GM18499 (cell line): ENCODE measurements at regions not wholly inside any gene's neighbourhood (a gene's known extent, or its start where the extent isn't known, plus 50 kb on each side); places are given as distances from the start of the nearest gene placed in this dataset.
"Not testable (repeated sequence)": the region's sequence is repeated elsewhere in the genome, so short reads cannot be mapped to it uniquely, and the experiment has no call there.

ENCODE experiments used
- ATAC-seq: cut with Tn5 transposase; IDR thresholded peaks from one replicate; pipeline ENCODE4 v1.9.1; 2021; ENCODE audit warnings: moderate number of reproducible peaks; ENCODE audit not compliant: insufficient read depth, unreplicated experiment

DNA sequence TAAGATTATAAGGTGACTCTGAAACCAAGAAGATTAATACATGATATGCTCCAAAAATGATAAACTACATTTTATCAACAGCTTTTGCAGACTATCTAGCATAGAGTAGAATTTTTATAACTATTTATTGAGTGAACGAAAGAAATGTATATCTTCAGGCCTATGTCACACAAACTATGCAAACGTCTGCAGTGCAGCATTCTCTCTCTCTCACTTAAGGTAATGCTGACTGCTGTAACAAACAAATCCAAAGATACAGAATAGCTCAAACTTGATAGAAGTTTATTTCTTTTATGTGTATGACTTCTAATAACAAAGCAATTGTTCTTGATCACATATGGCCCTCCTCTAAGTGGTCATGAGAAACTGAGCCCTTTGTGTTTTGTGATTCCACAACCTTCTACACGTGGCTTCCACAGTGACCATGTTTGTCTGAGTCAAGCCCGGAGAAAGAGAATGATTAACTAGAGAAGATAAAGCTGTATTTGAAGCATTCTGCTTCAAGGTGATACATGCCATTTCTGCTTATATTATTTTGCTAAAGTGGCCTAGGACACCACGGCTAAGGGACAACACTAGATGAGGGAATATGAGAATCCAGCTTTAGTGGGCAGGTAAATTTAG is 1352.7 kb upstream of the TMEM132C start:
- no peak for ATAC-seq

DNA sequence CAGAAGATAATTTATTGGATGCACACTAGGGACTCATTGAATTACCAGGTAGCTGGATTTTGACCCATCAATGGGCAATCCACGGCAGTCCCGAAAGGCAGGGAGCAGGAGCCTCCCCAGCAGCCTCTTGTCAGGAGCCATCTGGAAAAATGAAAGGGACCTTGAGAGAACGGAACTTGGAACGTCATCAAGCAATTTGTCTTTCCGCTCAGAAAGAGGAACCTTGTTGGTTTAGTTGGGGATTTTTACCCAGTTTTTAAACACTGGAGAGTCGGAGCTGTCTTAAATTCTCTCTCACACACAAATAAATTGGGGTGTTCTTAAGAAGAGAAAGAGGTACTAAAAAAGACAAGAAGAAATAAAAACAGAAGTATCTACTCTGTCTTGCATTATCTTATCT is 1351.7 kb upstream of the TMEM132C start:
- ATAC-seq: no peak

DNA sequence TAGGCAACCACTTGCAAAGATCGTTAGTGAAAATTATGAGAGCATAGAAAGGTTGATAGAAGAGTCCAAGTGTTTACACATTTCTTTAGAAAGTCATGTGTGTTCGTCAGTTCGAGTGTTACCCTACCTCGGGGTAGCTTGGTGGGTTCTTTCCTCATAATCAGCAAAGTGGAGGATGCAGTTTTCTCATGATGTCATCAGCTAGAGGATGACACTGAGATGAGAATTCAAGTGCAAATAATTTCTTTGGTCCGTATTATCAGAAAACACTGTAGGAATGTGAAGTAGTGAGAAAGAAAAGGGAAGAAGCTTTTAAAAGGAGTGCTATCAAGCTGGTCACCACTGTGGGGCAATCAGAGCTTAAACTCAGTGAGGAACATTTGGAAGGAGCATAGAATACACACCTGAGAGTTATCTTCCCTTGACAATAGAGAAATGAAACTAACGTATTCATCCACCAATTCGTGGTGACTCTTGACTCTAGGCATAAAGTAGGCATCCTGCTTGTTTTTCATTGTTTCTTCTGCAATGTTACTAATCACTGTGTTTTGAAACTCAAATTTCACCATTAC is 1340.9 kb upstream of the TMEM132C start:
- no peak for ATAC-seq

DNA sequence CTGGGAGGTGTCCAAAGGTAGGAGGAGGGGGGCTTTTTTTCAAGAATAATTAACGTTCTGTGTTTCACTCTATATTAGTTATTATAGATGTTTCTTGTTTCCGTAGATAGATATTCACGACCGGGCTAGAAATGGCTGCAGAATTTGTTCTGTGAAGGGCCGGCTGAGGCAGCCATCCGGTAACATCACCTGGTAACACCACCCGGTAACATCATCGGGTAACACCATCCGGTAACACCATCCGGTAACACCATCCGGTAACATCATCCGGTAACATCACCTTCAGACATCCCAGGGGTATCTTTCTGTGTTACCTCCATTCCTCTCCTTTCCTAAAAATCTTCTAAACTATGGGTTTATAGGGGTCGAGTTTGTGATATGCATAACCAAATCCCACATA is 1336.7 kb upstream of the TMEM132C start:
- ATAC-seq: no peak

DNA sequence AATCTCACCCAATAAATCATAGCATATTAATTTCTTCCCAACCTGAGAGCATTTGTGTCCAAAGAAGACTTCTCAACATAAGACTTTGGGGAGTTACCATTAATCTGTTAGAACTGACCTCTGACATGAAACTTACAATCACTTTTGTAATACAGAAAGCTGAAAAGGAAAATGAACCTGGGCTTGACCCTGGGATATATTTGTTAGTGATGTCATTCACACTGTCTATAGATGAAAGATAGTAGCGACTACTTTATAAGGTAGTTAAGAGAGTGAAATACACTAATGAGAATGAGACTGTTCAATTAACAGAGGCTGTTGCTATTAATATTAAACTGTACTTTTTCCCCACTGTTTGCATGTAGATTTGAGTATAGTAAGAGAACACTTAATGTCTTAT is 1334.8 kb upstream of the TMEM132C start:
- ATAC-seq: no peak

DNA sequence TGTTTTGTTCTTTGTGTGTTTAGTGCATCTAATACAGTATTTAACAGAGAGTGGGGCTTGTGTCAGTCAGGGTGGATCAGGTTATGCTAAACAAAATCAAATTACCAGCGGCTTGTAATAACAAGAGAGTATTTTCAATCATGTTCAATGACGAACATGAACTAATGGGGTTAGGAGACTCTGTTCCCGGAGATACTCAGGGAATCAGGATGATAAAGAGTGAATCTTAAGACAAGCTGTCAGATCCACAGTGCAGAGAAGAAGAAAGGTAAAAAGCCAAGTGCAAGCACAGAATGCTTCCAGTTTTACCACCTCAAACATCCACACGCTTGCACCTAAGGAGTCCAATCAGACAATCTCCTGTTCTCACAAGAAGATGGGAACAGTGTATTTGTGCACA is 1331.5 kb upstream of the TMEM132C start:
- no peak for ATAC-seq

DNA sequence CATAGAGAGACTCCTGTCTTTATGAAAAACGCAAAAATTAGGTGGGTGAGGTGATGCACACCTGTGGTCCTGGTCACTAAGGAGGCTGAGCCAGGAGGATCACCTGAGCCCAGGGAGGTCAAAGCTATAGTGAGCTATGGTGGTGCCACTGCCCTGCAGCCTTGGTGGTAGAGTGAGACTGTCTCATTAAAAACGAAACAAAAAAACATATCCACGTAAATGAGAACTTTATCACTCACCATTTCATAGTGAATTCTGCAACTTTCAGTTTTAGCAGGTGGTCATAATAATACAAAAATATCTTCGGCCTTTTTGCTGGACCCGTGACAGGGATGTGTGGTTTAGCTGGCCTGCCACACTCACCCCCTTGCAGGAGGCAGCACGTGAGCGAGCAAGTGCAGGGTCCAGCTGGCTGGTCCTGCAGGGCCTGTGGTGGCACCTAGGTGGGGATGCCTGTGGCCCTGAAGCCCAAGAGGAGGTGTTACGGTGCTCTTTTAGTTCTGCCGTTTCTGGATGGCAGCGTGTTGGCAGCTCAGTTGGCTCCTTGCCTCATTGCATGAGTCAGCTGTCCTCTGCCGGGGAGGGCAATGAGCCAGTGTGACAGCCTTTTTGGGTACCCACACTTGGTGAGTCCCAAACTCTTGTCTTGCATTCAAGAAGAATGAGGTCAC is 1330.7 kb upstream of the TMEM132C start:
- no peak for ATAC-seq

DNA sequence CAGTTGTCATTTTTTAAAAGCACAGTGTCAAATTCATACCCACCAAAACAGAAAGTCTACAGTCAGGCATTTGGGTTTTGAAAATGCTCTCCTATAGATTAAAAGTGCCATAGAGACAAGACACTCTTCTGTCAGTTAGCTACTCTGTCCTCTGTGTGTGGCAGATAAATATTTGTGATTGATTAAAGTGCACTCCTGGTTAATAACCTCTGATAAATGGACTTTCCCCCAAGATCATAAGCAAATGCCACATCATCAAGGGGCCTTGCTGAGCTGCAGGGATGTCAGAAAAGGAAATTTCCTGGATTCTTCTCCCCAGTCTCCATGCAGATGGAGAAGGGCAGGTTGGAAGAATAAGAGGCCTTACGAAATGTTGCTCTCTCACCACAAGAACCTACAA is 1329.5 kb upstream of the TMEM132C start:
- ATAC-seq: no peak

DNA sequence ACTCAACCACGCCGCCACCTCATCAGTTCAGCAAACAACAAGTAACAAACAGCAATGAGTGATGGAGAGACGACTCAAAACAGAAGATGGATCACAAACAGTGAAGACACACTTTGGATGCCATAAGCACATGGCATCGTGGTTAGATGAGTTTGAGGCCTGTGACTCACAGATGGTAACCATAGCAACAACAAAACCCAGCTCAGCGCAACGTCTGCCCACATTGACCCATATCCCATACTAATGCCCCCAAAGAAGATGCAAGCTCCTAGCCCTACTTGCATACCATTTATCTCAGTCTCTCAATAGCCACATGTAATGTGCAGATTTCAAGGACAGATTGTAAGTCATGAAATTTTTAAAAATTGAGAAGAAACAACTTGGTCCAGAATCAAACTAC is 1322.3 kb upstream of the TMEM132C start:
- no peak for ATAC-seq

DNA sequence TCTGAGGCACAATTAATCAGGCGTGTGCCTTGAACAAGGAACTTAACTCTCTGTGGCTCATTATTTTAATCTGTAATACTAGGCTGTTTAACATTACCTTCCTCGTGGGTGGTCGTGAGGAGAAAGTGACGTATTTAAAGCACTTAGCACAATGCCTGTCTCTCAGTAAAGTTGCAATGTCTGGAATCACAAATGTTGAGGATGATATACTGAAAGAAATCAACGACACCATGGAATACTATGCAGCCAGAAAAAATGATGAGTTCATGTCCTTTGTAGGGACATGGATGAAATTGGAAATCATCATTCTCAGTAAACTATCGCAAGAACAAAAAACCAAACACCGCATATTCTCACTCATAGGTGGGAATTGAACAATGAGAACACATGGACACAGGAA is 1320.0 kb upstream of the TMEM132C start:
- not testable (repeated sequence) for ATAC-seq

DNA sequence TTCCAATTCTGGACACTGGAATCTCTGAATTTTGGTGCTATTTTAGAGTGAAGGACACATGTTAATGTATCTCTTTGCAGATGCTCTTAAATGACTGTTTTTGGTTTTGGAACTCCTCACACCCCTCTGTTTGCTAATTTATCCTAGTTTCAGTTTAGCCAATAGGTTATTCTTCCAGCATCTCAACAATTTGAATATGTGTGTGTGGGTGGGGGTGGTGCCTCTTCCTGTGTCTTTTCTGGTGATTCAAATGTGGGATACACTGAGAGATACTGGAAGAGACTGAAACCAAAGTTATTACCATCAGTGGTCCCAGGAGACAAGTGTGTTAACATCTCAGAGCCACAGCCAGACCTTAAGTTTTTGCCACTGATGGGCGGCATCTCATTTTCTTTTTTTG is 1317.4 kb upstream of the TMEM132C start:
- no peak for ATAC-seq

DNA sequence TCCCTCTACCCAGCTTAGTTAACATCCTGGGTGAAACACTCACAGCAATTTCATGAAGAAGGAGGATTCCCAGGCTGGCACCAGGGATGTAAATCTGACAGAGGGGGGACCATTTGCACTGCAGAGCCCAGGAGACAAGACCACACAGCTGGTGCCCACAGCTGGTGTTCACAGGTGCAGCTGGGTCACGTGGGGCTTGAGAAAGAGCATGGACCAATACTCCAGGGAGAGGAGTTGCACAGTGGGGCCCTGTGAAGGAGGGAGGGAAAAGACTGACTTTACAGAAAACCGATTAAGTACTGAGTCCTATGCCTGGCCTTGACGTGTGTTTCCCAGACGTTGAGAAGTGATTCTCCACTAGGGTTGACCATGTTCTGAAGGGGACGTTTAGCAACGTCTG is 1316.7 kb upstream of the TMEM132C start:
- ATAC-seq: no peak

DNA sequence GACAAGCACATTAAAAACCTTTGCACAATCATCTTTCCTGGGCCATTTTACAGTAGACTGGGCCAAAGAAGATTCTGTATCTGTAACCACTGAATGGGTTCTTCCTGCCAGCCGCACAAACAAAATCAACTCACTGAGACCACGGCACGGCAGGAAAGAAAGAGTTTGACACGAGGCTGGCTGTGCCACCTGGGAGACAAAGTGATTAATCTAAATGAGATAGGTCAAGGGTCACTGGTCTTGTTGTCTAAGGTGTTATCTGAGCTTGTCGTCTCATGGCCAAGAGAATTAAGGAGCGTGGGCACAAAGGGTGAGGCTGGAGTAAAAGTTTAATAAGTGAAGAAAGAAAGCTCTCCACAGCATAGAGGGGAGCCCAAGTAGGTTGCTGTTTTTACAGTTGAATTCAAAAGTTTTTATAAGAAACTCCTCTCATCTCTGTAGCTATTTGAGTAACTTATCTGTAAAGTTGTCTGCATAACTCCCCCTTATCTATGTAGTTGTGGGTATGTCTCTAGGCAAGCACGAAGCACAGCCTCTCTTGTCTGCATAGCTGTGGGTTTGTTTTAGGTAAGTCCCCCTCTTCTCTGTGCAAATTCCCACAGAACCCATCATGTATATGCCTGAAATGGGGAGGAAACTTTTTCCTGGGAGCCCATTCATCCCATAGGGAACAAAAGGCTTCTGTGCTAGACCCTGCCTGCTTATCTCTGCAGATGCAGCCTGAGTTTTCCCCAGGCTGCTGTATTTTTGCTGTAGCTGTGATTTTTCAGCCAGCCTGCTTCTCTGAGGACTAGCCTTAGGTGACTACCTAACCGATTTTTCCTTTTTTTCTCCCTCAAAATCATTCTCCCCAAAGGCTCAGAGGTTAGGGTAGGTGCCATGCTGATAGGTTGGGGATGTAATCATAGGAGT is 1314.6 kb upstream of the TMEM132C start:
- ATAC-seq: no peak

DNA sequence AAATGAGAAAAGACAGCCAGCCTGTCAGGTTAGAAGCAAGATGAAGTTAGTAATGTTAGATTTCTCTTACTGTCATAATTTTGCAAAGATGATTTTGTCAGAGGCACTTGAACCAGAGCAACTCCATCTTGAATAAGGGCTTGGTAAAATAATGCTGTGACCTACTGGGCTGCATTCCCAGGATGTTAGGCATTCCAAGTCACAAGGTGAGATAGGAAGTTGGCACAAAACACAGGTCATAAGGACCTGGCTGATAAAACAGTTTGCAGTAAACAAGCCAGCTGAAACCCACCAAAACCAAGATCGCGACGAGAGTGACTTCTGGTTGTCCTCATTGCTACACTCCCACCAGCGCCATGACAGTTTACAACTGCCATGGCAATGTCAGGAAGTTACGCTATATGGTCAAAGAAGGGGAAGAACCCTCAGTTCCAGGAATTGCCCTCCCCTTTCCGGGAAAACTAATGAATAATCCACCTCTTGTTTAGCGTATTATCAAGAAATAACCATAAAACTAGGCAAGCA is 1313.5 kb upstream of the TMEM132C start:
- no peak for ATAC-seq

DNA sequence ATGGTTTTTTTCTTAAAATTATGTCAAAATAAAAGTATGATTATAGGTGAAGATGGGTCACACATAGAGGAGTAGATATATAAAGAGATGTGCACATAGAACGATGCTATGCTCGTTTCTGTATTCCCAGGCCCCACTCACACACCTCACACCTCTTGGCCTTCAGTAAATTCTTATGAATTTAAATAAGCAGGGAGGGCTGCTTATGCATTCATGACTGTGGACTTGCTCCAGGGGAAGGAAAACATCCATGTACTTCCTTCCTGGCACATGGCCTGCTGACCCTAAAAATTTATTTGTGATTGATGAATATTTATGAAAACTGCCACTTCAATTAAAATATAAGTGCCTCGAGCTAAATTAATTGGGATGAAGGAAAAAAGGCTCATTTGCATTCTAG is 1306.7 kb upstream of the TMEM132C start:
- ATAC-seq: no peak

DNA sequence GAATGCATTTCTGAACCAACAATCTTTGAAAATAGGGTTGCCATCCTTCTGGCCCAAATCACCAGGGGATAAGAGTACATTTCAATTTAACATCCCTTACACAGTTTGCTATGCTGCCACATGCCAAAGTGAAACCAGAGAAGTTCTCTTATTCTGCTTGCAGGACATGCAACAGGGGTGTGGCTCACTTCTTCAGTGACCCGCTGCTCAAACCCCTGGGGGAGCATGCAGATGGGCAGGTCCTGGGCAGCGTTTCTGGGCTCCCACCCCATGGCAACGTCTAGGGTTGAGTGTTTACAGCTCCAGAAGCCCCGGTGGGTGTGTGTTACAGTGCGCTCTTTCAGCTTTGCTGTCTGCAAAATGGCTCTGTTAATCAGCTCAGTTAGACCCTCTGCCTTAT is 1306.3 kb upstream of the TMEM132C start:
- ATAC-seq: no peak

DNA sequence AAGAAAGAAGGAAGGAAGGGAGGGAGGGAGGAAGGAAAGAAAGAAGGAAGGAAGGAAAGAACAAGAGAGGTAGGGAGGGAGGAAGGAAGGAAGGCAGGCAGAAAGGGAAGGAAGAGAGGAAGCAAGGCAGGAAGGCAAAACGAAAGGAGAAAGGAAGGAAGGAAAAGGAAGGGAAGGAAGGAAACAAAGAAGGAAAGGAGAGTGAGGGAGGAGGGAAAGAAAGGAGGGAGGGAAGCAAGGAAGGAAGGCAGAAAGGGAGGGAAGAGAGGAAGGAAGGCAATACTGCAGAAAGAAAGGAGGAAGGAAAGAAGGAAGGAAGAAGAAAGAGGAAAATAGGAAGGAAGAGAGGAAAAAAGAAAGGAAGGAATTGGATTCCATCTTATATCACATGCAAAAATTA is 1303.1 kb upstream of the TMEM132C start:
- no peak for ATAC-seq

DNA sequence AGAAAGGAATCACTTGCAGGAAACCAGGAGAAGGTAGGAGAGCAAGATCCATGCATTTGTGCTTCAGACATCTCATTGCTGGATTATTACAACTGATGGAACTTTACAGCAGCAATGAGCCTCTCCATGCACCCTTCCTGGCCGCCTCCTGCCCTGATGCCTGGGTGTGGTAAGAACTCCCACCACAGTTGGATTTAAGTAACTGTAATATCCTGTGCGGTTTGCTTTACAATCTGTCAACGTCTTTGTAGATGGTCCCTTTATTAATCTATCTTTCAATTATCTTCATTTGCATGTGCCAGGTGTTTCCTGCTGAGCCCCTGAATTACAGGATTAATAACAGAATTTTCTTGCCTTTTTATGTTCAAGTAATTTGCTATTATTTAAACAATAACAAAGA is 1300.5 kb upstream of the TMEM132C start:
- ATAC-seq: no peak

DNA sequence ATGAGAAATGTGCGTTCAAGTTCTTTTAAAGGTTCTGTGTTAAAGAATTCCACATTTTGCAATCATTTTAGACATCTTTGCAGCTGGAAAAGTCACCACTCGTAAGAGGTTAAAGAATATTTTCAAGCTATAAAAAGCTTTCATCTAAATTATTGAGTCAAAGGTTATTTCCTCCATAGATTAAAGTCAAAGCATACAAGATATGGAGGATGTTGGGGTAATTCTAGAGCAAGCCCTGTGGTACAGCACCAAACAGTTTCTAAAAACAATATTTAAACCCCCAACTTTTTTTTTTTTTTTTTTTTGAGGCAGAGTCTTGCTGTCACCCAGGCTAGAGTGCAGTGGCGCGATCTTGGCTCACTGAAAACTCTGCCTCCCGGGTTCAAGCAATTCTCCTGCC is 1299.8 kb upstream of the TMEM132C start:
- ATAC-seq: no peak

DNA sequence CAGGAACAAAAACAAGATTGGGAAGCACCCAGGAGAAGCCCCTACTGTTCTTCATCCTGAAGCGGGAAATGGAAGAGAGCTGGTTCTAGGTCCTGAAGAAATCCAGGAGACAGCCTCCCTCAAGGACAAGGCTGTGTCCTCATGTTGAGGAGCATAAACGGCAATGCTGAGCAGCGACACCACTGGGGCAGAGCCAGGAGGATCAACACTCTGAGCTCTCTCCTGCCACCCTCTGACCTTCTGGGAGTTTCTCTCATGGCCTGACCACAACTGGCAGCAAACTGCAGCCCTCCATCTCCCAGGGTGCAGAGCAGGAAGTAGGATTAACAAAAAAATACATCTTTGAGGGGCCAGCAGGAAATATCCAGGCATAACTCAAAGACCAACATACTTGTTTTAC is 1292.2 kb upstream of the TMEM132C start:
- no peak for ATAC-seq

DNA sequence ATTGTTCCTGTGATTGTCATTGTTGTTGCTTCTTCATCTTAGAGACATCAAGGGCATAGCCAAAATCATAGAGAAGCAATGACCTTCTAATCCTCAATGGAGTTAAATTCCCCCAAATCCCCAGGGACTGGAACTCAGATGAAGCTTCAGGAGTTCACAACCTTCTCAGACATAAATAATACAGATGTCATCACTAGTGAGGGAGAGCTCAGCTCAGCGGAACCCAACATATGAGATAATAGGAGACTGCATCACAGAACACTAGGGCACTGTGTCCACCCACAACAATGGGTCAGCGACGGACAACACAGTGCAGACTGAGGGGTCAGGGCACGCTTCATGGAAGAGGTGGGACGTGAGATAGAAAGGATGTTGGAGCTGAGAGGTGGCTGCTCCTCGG is 1290.4 kb upstream of the TMEM132C start:
- ATAC-seq: no peak
